ENCODE measurements at regions not wholly inside any gene's neighbourhood (a gene's known extent, or its start where the extent isn't known, plus 50 kb on each side); places are given as distances from the start of the nearest gene placed in this dataset.

DNA sequence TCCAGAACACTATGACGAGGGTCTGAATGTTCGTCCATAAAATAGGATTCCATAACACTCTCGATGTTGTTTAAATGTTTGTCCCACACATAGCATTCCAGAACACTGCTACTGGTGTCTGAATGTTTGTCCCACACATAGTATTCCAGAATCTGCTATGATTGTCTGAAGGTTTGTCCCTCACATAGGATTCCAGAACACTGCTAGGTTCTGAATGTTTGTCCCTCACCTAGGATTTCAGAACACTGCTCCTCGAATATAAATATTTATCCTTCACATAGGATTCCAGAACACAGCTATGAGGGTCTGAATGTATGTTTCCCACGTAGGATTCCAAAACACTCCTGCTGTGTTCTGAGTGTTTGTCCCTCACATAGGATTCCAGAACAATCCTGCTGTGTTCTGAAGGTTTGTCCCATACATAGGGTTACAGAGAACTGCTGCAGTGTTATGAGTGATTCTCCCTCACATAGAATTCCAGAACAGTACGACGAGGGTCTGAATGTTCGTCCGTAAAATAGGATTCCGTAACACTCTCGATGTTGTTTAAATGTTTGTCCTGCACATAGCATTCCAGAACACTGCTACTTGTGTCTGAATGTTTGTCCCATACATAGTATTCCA, 215.3 kb downstream of the FOXD4L6 start:
- TF ChIP-seq, protein P1, sequence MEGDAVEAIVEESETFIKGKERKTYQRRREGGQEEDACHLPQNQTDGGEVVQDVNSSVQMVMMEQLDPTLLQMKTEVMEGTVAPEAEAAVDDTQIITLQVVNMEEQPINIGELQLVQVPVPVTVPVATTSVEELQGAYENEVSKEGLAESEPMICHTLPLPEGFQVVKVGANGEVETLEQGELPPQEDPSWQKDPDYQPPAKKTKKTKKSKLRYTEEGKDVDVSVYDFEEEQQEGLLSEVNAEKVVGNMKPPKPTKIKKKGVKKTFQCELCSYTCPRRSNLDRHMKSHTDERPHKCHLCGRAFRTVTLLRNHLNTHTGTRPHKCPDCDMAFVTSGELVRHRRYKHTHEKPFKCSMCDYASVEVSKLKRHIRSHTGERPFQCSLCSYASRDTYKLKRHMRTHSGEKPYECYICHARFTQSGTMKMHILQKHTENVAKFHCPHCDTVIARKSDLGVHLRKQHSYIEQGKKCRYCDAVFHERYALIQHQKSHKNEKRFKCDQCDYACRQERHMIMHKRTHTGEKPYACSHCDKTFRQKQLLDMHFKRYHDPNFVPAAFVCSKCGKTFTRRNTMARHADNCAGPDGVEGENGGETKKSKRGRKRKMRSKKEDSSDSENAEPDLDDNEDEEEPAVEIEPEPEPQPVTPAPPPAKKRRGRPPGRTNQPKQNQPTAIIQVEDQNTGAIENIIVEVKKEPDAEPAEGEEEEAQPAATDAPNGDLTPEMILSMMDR (IDR thresholded peaks at IDR 0.05): no peak
- no peak for TF ChIP-seq POLR2A (IDR thresholded peaks at IDR 0.05; ENCODE audit: low read depth)

All from esophagus muscularis mucosa (tissue), 3 donors.